HepG2 (cell line): ENCODE measurements at regions not wholly inside any gene's neighbourhood (a gene's known extent, or its start where the extent isn't known, plus 50 kb on each side); places are given as distances from the start of the nearest gene placed in this dataset.

Experiments
- ATF6 ChIP-seq: sonication (generic); formaldehyde crosslinking; conservative IDR thresholded peaks from 2 replicates; pipeline ENCODE4 v1.4.0; 2020; ENCODE audit warnings: missing genetic modification reagents
- E2F2 ChIP-seq: sonication (generic); formaldehyde crosslinking; IDR thresholded peaks from 2 replicates; pipeline ENCODE4 v1.4.0; 2020; ENCODE audit warnings: missing genetic modification reagents, borderline replicate concordance
- HIC2 ChIP-seq: sonication (generic); formaldehyde crosslinking; IDR thresholded peaks from 2 replicates; pipeline ENCODE4 v1.9.0; 2022; ENCODE audit warnings: low read depth, missing genetic modification reagents
- HOXA3 ChIP-seq: sonication (generic); formaldehyde crosslinking; IDR thresholded peaks from 2 replicates; pipeline ENCODE4 v1.5.0; 2020; ENCODE audit warnings: missing genetic modification reagents
- IKZF5 ChIP-seq: IDR thresholded peaks from 2 replicates; pipeline ENCODE4 v1.6.1; 2018; ENCODE audit warnings: missing genetic modification reagents, mild to moderate bottlenecking, missing compliant biosample characterization
- LBX2 ChIP-seq: sonication (generic); formaldehyde crosslinking; IDR thresholded peaks from 2 replicates; pipeline ENCODE4 v1.5.0; 2020; ENCODE audit warnings: missing genetic modification reagents, mild to moderate bottlenecking, borderline replicate concordance
- RARA ChIP-seq: IDR thresholded peaks from 2 replicates; pipeline ENCODE4 v1.6.1; 2016; ENCODE audit warnings: missing genetic modification reagents, missing compliant biosample characterization
- RERE ChIP-seq: IDR thresholded peaks from 2 replicates; pipeline ENCODE4 v1.6.1; 2016; ENCODE audit warnings: low read depth, missing genetic modification reagents, missing compliant biosample characterization
- STAG1 ChIP-seq: sonication (generic); formaldehyde crosslinking; IDR thresholded peaks from 2 replicates; pipeline ENCODE4 v1.4.0; 2020; ENCODE audit warnings: missing genetic modification reagents
- TFDP2 ChIP-seq: sonication (generic); formaldehyde crosslinking; IDR thresholded peaks from 2 replicates; pipeline ENCODE4 v1.4.0; 2020; ENCODE audit warnings: missing genetic modification reagents
- TP53 ChIP-seq: sonication (generic); formaldehyde crosslinking; conservative IDR thresholded peaks from 2 replicates; pipeline ENCODE4 v1.4.0; 2020; ENCODE audit warnings: missing genetic modification reagents
- TSC22D2 ChIP-seq: sonication (generic); formaldehyde crosslinking; IDR thresholded peaks from 2 replicates; pipeline ENCODE4 v1.5.1; 2020; ENCODE audit warnings: missing genetic modification reagents, mild to moderate bottlenecking, borderline replicate concordance
- YY1 ChIP-seq: IDR thresholded peaks from 2 replicates; pipeline ENCODE4 v1.6.1; 2011; ENCODE audit warnings: low read length, low read depth, moderate library complexity, mild to moderate bottlenecking; ENCODE audit not compliant: insufficient read depth, insufficient replicate concordance
- ZNF180 ChIP-seq: sonication (generic); formaldehyde crosslinking; IDR thresholded peaks from 2 replicates; pipeline ENCODE4 v1.4.0; 2020; ENCODE audit warnings: low read depth, missing genetic modification reagents, borderline replicate concordance
- ZNF264 ChIP-seq: sonication (generic); formaldehyde crosslinking; IDR thresholded peaks from 2 replicates; pipeline ENCODE4 v1.4.0; 2020; ENCODE audit warnings: missing genetic modification reagents
- ZNF274 ChIP-seq: sonication (generic); formaldehyde crosslinking; IDR thresholded peaks from 2 replicates; pipeline ENCODE4 v1.5.1; 2020; ENCODE audit warnings: mild to moderate bottlenecking, missing genetic modification reagents

- TF ChIP-seq RERE (CRISPR knock-in tag) (no peak), ZNF264 (no peak), E2F2 (CRISPR knock-in tag) (no peak), YY1 (peak; percentile 86), LBX2 (CRISPR knock-in tag) (no peak), HOXA3 (CRISPR knock-in tag) (peak; percentile 63), HIC2 (CRISPR knock-in tag) (no peak), ZNF180 (CRISPR knock-in tag) (no peak), TFDP2 (CRISPR knock-in tag) (no peak), IKZF5 (CRISPR knock-in tag) (no peak), STAG1 (CRISPR knock-in tag) (peak; percentile 36; the same call in 1 of the 2 replicates), ATF6 (CRISPR knock-in tag) (no peak), ZNF274 (CRISPR knock-in tag) (no peak), TSC22D2 (no peak), RARA (CRISPR knock-in tag) (no peak), TP53 (CRISPR knock-in tag) (no peak)
- TF ChIP-seq, all 625 proteins: peak for 5
Observed at GRCh38 chr16:54633943-54634362, 296.7 kb upstream of the IRX5 start (continued).
